Spleen (tissue), 7 donors: ENCODE measurements at regions not wholly inside any gene's neighbourhood (a gene's known extent, or its start where the extent isn't known, plus 50 kb on each side); places are given as distances from the start of the nearest gene placed in this dataset.

Experiments
- CTCF ChIP-seq, 11 experiments: fragments of 200-600 bp in 7 of 11; fragments of 450-650 bp in 4 of 11; sonication (generic) in 4 of 11; IDR thresholded peaks in 8 of 11; conservative IDR thresholded peaks in 3 of 11; 1 replicate in 7 of 11; 2 replicates in 4 of 11; pipeline versions ENCODE4 v1.4.0 to v1.8.0; 2016 to 2021; ENCODE audit warnings: antibody characterized with exemption in 11 of 11, inconsistent platforms in 4 of 11, mild to moderate bottlenecking in 1 of 11
- POLR2A ChIP-seq, 3 donors: fragments of 450-650 bp; IDR thresholded peaks; one replicate each; pipeline ENCODE4 v1.5.1; 2017; ENCODE audit warnings: antibody characterized with exemption in 3 of 3, mild to moderate bottlenecking in 1 of 3
- donor health status: DM: no; HTN: no; CAD: no; lungs with moderate emphysema.
- donor health status: DM: no; HTN: no; CAD: no.
- donor health status: DM: no; HTN: no; CAD: no.

- TF ChIP-seq CTCF (IDR thresholded peaks at IDR 0.05 in 8 of 11, conservative IDR thresholded peaks at IDR 0.05 in 3 of 11) (no peak), POLR2A (IDR thresholded peaks at IDR 0.05) (no peak)
Observed at GRCh38 chr7:21314954-21315353, 112.9 kb upstream of the SP4 start.
